ENCODE measurements at regions not wholly inside any gene's neighbourhood (a gene's known extent, or its start where the extent isn't known, plus 50 kb on each side); places are given as distances from the start of the nearest gene placed in this dataset.
A peak's percentile ranks its signal among the peaks of the same experiment; 100 is the strongest.
"Not testable (repeated sequence)": the region's sequence is repeated elsewhere in the genome, so short reads cannot be mapped to it uniquely, and the experiment has no call there.

DNA sequence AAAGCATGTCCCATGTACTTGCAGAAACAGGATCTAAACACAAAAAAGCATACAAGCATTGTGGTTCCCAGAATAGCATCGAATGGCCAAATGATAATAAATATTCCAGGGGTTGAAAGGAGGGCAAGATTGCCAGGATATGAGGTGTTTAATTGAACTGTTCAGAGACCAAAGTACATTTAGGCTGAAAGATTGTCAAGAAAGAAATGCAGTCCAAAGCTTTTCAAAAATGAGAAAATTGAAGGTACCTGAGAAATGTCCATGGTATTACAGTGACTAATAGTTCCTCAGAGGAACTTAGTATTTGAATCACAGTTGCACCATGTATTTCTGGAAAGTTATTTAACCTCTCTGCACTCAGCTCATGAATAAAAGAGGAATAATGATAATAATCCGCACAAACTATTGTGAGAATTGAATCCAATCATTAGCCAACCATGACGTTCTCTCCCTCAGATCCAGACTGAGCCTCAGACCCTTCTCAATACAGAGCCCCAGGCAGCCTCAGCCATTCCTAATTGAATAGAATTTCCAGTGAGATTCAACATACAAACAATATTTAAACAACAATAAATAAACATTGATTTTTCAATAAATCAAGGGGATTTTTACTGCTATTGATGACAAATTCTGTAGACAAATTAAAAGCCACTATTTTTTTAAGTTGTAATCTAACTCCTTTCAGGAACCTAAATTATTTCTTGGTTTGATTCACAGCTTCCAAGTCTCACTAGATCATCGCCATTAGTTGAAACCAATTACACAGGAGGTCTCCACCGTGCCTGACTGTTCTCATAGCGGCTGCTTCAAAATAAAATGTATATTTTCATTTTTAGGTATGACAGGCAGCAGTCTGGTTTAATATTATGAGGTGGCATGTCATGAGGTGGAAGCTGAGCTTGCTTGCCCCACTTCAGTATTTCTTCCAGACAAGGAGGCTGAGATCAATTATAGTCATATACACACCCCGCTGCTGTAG is 144.3 kb upstream of the TENT5A start:
- no peak for DNase-seq (ENCODE audit: low read depth)
- in situ Hi-C loops (cut with HindIII; ENCODE audit: low pct_unique_long_range_greater_than_20kb, low sequenced_read_pairs): no loop called here

DNA sequence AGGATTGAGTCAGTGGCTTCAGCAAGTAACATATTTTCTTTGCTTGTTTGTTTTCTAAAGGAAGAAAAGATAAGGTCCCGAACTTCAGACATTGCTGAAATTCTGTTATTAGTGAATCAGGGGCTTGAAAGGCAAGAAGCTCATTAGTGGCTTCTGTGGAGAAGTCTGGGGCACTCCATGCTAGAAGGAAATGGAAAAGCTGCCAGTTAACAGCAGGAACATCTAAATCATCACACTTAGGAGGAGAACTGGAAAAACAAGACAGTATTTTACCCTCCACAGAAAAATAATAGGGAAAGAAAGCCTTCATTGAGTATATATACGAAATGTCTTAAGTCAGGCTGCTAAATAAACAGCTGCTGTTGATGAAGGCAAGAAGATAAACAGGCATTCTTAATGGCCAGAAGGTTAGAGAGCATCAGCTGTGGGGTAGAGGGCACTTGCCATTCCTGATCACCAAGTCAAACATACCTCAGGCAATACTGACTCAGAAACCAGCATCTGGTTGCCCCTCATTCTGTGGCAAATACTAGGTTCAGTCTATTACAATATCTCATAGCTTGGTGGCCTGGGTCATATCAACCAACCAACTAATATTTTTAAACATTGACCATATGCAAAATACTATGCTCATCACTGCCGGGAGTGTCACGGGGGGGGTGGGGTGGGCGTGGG is 143.2 kb upstream of the TENT5A start:
- DNase-seq (ENCODE audit: low read depth): peak; percentile 76
- in situ Hi-C loops (cut with HindIII; ENCODE audit: low pct_unique_long_range_greater_than_20kb, low sequenced_read_pairs): no loop called here

DNA sequence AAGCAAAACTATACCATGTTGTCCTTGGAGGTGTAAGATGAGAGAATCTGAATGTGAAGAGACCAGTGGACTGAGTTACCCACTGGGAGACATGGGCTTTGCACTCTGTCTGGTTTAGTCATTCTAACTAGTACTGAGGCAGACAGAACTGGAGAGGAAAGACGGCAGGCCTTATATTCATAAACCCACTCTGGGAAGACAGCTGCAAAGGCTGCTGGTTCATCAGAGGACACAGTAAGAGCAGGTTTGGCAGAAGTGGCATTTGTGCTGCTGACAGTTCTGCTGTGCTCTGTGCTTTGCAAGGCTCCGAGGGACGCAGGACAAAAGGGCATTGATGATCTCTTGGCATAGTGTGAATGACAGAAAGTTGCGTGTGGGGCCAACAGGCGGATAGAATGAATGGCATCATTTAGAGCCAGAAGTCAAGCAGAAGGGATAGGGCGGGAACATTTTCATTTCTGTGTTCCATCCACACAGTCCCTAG is 142.3 kb upstream of the TENT5A start:
- no peak for DNase-seq (ENCODE audit: low read depth)
- in situ Hi-C loops (cut with HindIII; ENCODE audit: low pct_unique_long_range_greater_than_20kb, low sequenced_read_pairs): no loop called here

DNA sequence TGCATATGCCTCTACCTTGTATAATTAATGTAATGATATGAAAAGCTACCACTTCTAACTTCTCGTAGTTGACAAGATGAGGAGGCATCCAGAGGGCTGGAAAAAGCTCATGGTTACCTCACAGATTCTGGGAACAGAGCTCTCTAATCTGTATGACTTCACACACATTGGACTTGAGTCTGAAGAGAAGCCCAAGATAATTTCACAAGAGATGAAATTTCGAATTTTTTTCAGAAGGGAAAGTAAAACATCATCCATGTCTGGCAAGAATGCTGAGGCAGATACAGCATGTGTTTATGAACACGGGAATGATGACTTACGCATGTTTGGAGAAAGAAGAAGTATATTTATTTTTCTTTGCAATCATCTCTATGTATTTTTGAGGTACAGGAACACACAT is 141.8 kb upstream of the TENT5A start:
- in situ Hi-C loops (cut with HindIII; ENCODE audit: low pct_unique_long_range_greater_than_20kb, low sequenced_read_pairs): no loop called here
- no peak for DNase-seq (ENCODE audit: low read depth)

DNA sequence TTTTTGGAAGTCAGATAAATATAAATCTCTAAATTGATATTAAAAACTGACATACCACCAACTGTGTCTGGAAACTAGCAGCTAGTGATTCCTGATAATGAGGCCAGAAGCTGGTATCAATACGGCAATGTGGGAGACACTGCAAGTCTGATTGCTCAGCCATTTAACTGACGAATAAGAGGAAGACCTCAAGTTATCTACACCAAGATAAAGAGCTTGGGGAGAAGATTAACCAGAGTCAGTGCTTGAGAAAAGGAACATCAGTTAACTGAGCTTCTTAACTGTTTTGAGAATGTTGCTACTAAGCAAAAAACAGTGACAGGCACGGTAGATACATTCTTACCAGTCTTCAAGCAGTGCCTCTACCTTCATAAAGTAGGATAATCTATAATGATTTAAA is 140.4 kb upstream of the TENT5A start:
- DNase-seq (ENCODE audit: low read depth): no peak
- in situ Hi-C loops (cut with HindIII; ENCODE audit: low pct_unique_long_range_greater_than_20kb, low sequenced_read_pairs): no loop called here

DNA sequence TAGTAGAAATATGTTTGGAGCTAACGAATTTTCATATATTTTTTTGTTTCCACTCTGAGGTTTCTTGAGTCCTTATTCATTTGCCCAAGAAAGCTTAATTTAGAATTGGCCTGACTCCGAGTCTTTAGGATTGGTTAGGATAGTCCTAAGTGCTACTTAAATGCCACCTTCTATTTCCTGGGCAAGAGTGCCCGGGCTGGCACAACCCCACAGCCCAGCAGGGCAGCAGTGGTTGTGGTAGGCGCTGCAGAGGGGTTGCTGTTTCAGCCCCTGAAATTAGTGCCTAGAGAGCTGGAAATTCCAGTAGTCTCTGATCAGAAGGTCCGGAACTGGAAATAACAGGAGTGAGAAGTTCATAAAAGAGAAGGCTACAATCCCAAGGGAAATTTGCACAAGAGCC is 139.4 kb upstream of the TENT5A start:
- no peak for DNase-seq (ENCODE audit: low read depth)
- in situ Hi-C loops (cut with HindIII; ENCODE audit: low pct_unique_long_range_greater_than_20kb, low sequenced_read_pairs): no loop called here

DNA sequence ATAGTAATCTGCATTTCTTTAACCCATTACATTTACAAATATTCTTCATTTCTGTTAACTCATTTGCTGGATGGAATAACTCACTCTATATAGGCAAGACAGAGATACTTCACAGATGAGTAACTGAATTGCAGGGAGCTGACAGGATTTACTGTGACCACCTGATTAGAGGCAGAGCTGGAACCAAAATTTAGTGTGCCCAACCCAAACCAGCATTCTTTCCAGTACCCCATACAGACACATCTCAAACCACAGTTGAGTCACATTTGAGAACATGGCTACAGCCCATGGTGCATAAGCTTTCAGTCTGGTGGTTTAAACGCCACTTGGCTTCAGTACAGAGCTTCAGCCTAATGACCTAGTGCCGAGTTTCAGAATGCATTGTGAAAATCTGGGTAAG is 138.4 kb upstream of the TENT5A start:
- no peak for DNase-seq (ENCODE audit: low read depth)
- in situ Hi-C loops (cut with HindIII; ENCODE audit: low pct_unique_long_range_greater_than_20kb, low sequenced_read_pairs): no loop called here

DNA sequence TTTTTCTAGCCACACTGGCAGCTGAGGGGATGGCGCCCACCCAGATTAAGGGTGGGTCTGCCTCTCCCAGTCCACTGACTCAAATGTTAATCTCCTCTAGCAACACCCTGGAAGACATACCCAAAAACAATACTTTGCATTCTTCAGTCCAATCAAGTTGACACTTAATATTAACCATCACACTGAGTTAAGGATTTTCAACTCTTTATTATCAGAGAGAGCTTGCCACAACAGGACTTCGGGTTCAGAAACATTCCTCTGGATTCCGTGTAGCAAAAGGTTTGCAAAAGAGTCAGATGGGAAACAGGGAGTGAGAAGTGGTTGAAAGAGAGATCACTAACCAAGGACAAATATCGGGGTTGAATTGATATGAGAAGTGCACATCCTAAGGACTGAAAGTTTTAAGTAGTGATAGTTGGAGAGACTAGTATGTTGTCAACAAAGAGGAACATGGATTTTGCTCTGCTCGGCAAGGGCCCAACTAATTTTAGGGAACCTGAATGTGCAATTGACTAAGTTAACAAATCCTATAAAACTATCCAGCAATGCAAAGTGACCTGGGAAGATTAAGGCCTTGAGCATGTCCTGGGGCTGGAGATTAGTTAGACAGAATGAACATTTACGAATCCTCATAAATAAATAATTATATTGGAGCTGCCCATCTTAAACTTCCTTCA is 137.0 kb upstream of the TENT5A start:
- in situ Hi-C loops (cut with HindIII; ENCODE audit: low pct_unique_long_range_greater_than_20kb, low sequenced_read_pairs): no loop called here
- no peak for DNase-seq (ENCODE audit: low read depth)

DNA sequence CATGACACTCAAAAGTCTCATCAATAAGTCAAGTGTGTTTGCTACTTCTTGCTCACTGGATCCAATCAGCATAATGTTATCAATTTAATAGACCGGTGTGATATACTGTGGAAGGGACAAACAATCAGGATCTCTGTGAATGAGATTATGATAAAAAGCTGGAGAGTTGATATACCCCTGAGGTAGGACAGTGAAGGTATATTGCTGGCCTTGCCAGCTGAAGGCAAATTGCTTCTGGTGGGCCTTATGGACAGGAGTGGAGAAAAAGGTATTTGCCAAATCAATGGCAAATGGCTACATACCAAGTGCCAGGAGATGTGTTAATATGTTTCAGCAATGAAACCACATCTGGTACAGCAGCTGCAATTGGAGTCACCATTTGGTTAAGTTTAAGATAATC is 134.4 kb upstream of the TENT5A start:
- DNase-seq (ENCODE audit: low read depth); in situ Hi-C loops (cut with HindIII; ENCODE audit: low pct_unique_long_range_greater_than_20kb, low sequenced_read_pairs): not testable (repeated sequence)

DNA sequence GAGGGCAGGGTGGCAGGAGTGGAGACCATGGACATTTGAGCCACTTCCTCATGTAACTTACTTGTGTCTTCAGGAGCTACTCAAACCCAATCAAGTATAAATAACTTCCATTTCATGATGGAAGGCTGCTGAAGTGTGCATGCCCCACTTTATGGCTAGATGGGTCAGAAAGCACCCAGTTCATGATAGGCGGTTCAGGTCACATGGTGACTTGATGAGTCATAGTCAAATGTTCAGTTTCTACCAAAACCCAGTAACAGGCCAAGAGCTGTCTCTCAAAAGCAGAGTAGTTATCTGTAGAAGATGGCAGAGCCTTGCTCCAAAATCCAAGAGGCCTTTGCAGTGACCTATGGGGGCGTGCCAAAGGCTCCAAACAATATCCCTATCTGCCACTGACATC is 133.7 kb upstream of the TENT5A start:
- no peak for DNase-seq (ENCODE audit: low read depth)
- in situ Hi-C loops (cut with HindIII; ENCODE audit: low pct_unique_long_range_greater_than_20kb, low sequenced_read_pairs): no loop called here

DNA sequence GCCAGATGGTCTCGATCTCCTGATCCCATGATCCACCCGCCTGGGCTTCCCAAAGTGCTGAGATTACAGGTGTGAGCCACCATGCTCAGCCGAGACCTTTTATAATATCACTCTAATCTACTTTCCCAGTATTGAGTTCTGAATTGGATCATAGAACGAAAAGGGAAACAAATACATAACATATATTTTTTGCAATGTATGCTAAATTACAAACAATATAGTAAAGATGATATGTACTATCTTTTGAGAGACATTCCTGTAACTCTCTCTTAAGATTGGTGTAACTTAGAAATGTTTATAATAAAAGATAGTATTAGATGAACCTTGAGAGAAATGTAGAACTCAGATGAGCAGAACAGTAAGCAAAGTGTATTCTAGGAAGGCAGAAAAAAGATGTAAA is 129.2 kb upstream of the TENT5A start:
- in situ Hi-C loops (cut with HindIII; ENCODE audit: low pct_unique_long_range_greater_than_20kb, low sequenced_read_pairs): no loop called here

DNA sequence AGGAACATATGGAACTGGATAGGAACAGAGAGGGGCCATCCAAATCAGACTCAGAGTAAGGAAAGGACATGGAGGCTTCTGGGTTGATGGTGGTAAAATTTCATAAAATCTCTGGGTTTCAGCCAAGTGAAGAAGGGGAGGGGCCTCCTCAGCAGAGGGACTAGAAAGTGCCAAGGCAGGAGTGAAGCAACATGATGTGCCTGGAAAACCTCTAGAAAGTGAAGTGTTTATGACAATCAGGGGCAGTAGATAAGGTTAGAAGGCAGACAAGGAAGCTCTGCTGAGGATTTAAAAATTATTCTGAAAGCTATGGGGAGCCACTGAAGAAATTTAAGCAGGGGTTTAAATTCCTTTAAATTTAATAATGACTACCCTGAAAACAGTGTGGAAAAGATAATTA is 126.0 kb upstream of the TENT5A start:
- no peak for DNase-seq (ENCODE audit: low read depth)
- in situ Hi-C loops (cut with HindIII; ENCODE audit: low pct_unique_long_range_greater_than_20kb, low sequenced_read_pairs): no loop called here

More for the DNA sequence above, 129.2 kb upstream of the TENT5A start:
- no peak for DNase-seq (ENCODE audit: low read depth)

DNA sequence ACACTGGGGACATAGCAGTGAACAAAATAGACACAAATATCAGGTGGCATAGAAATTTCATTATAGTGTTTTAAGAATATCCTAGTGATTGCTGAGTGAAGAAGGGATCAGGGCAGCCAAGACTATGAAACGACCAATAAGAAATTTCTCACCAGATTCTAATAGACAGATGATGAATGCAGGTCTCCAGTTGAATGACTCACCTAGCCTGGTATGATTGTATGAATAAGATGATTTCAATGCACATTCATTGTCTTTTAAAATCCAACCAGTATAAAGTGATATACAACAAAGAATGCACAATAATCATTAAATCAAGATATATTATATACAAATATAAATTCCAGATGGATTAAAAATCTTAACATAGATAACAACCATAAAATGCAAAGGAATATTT is 124.5 kb upstream of the TENT5A start:
- in situ Hi-C loops (cut with HindIII; ENCODE audit: low pct_unique_long_range_greater_than_20kb, low sequenced_read_pairs): no loop called here
- peak; percentile 5 for DNase-seq (ENCODE audit: low read depth)

DNA sequence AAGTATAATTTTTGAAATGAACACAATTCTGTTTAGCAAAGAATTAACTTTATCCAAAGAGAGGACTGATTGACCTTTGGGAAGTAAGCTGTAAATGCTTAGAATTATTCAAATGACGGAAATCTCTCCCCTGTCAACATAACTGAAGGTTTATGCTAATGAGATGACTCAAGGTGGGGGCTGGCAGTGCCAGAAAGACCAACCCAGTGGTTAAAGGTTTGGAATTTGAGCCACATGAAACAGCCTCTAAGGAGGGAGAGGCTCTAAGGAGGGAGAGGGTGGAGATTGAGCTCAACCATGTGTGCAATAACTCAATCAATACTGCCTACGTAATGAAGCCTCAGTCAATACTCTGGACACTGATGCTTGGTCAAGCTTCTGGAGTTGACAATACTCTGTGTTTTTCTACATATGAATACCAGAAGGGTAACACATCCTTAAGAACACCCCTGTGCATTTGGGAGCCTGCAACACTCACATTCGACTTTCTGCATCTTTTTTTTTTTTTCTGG is 123.4 kb upstream of the TENT5A start:
- in situ Hi-C loops (cut with HindIII; ENCODE audit: low pct_unique_long_range_greater_than_20kb, low sequenced_read_pairs): no loop called here
- peak; percentile 49 for DNase-seq (ENCODE audit: low read depth)

DNA sequence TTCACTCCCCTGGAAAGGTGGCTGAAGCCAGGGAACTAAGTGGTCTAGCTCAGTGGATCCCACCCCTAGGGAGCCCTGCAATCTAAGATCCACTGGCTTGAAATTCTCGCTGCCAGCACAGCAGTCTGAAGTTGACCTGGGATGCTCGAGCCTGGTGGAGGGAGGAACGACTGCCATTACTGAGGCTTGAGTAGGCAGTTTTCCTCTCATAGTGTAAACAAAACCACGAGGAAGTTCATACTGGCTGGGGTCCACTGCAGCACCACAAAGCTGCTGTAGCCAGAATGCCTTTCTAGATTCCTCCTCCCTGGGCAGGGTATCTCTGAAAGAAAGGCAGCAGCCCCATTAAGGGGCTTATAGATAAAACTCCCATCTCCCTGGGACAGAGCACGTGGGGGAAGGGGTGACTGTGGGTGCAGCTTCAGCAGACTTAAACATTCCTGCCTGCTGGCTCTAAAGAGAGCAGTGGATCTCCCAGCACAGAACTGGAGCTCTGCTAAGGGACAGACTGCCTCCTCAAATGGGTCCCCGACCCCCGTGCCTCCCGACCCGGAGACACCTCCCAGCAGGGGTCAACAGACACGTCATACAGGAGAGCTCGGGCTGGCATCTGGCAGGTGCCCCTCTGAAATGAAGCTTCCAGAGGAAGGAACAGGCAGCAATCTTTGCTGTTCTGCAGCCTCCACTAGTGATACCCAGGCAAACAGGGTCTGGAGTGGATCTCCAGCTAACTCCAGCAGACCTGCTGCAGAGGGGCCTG is 117.4 kb upstream of the TENT5A start:
- DNase-seq (ENCODE audit: low read depth); in situ Hi-C loops (cut with HindIII; ENCODE audit: low pct_unique_long_range_greater_than_20kb, low sequenced_read_pairs): not testable (repeated sequence)

DNA sequence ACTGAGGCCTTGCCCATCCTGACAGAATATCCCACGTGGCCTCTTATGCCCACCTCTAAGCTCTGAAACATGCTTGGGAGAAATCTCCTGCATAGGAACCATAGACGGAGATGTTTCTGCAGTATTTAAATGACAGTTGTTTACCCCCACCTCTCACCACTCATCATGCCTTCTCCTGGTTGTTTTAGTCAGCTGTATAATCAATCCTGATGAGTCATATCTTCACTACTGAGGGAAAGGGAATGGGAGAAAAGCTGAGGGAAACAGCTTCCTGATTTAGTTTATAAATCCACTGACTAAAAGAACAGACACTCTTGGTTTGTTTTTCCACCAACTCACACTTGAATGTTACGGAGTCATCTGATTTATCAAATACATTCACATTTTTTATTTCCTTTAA is 113.2 kb upstream of the TENT5A start:
- peak; percentile 43 for DNase-seq (ENCODE audit: low read depth)
- in situ Hi-C loops (cut with HindIII; ENCODE audit: low pct_unique_long_range_greater_than_20kb, low sequenced_read_pairs): no loop called here

DNA sequence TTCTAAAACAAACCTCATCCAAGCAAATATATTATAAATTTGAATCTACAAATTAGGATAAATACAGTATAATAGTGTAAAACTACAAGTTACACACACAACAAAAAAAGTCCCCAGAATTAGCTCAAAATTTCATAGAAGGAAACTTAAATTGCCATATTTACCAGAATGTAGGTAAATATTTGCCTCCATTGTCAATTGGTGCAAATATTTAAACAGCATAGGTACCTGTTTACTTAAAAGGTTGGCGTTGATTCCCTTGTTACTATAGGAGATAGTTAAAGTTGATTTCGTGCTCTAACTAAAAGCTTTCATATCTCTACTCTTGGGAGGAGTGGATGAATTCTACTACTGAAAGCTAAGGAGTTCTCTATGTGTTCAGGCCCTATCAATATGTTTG is 111.6 kb upstream of the TENT5A start:
- no peak for DNase-seq (ENCODE audit: low read depth)
- in situ Hi-C loops (cut with HindIII; ENCODE audit: low pct_unique_long_range_greater_than_20kb, low sequenced_read_pairs): no loop called here

DNA sequence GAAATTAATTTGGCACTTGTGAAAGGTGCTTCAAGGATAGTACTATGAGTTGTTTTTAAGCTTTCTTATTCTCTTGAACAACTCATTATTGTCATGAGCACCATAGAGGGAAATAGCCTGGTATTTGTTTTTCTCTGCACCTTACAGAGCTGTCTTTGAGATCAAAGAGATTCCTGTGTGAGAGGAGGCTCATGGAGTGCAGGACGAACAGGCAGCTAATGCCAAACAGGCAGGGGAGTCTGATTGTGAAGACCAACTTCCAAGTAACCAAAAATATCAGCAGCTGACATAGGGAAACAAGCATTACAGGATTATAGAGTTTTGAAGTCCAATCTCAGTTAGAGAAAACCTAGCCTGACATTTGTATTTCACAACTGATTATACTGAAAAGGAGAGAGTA is 110.6 kb upstream of the TENT5A start:
- no peak for DNase-seq (ENCODE audit: low read depth)
- in situ Hi-C loops (cut with HindIII; ENCODE audit: low pct_unique_long_range_greater_than_20kb, low sequenced_read_pairs): no loop called here
